DND-41 (cell line): ENCODE measurements at regions not wholly inside any gene's neighbourhood (a gene's known extent, or its start where the extent isn't known, plus 50 kb on each side); places are given as distances from the start of the nearest gene placed in this dataset.

Experiments
- ATAC-seq: fragments of 200-7000 bp; cut with Tn5 transposase; 3 replicates; pipeline ENCODE4 v1.9.1; 2021; ENCODE audit warnings: low read depth; ENCODE audit not compliant: insufficient read depth
- DNase-seq: peaks from one replicate; pipeline ENCODE4 v3.0.0-alpha.2; 2020
- H2AFZ ChIP-seq: 2 replicates; pipeline ENCODE4 v1.6.0; 2012; ENCODE audit warnings: low read depth, low read length
- H3K27ac ChIP-seq: 2 replicates; pipeline ENCODE4 v1.5.1; 2012; ENCODE audit warnings: low read length, inconsistent platforms
- H3K27me3 ChIP-seq: fragments of 200-600 bp; sonication (generic); 2 replicates; pipeline ENCODE4 v1.6.0; 2012; ENCODE audit warnings: low read length, mild to moderate bottlenecking, inconsistent platforms; ENCODE audit not compliant: insufficient read depth, poor library complexity
- H3K36me3 ChIP-seq: 2 replicates; pipeline ENCODE4 v1.5.1; 2012; ENCODE audit warnings: low read length, inconsistent platforms; ENCODE audit not compliant: insufficient read depth
- H3K4me1 ChIP-seq: 2 replicates; pipeline ENCODE4 v1.5.1; 2012; ENCODE audit warnings: mild to moderate bottlenecking, low read length; ENCODE audit not compliant: insufficient read depth
- H3K4me2 ChIP-seq: 2 replicates; pipeline ENCODE4 v1.6.0; 2012; ENCODE audit warnings: mild to moderate bottlenecking, moderate library complexity, low read length, inconsistent platforms; ENCODE audit not compliant: insufficient read depth
- H3K4me3 ChIP-seq, 2 experiments: fragments of 200-600 bp in 1 of 2; shearing (Covaris generic) in 1 of 2; 2 replicates each; pipeline ENCODE4 v1.5.1; 2012 to 2016; ENCODE audit warnings: inconsistent platforms in 2 of 2, low read length in 2 of 2, mild to moderate bottlenecking in 2 of 2, low read depth in 1 of 2, moderate library complexity in 1 of 2
- H3K79me2 ChIP-seq: 2 replicates; pipeline ENCODE4 v1.6.0; 2012; ENCODE audit warnings: low read length, inconsistent platforms; ENCODE audit not compliant: insufficient read depth
- H3K9ac ChIP-seq: 2 replicates; pipeline ENCODE4 v1.6.0; 2012; ENCODE audit warnings: low read depth, mild to moderate bottlenecking, inconsistent platforms, low read length, moderate library complexity
- H3K9me3 ChIP-seq: 2 replicates; pipeline ENCODE4 v1.5.1; 2012; ENCODE audit warnings: low read length, moderate library complexity, mild to moderate bottlenecking, inconsistent platforms; ENCODE audit not compliant: insufficient read depth, severe bottlenecking
- H4K20me1 ChIP-seq: 2 replicates; pipeline ENCODE4 v1.6.0; 2012; ENCODE audit warnings: low read length; ENCODE audit not compliant: insufficient read depth
- EZH2 ChIP-seq: IDR thresholded peaks from 3 replicates; pipeline ENCODE4 v1.6.1; 2012; ENCODE audit warnings: borderline replicate concordance, low read depth, mild to moderate bottlenecking, moderate library complexity, low read length, inconsistent platforms; ENCODE audit not compliant: severe bottlenecking
- TF ChIP-seq, protein P1 (sequence below): IDR thresholded peaks from 2 replicates; pipeline ENCODE4 v1.5.1; 2012; ENCODE audit warnings: borderline replicate concordance, low read length, moderate library complexity, mild to moderate bottlenecking; ENCODE audit not compliant: poor library complexity, severe bottlenecking; ENCODE audit errors: extremely low read depth

DNA sequence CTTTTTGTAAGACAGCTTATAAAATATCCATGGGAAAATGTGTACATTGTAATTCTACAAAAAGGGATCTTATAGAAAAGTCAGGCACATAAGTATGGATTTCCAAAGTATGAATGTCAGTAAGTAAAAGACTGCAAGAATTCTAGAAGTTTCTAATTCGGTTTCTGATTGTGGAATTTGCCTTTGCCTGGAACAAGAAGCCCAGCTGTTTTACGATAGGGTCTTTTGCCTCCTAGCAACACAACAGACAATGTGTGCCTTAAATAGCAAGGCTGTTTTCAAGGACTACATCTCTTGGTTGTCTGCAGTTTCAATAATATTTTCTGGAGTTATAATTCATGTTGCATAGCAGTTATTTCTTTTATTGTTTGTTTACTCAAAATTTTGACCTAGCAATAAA is 312.9 kb downstream of the MTX2 start:
- H3K4me2 ChIP-seq = no peak overlapping the region
- H3K4me3 ChIP-seq = no peak overlapping the region
- H3K9ac ChIP-seq = no peak overlapping the region
- H3K4me1 ChIP-seq = no peaks in the 10 kb centered on the region
- H4K20me1 ChIP-seq = no peaks in the 10 kb centered on the region
- no peaks in the 10 kb centered on the region for H3K36me3 ChIP-seq
- no peaks in the 10 kb centered on the region for H3K79me2 ChIP-seq
- H3K9me3 ChIP-seq = no peaks in the 10 kb centered on the region
- H3K27ac ChIP-seq = no peak overlapping the region
- DNase-seq = no peak
- ATAC-seq = no peak
- H3K27me3 ChIP-seq = no peaks in the 10 kb centered on the region
- TF ChIP-seq EZH2 = no peak
- TF ChIP-seq, protein P1, sequence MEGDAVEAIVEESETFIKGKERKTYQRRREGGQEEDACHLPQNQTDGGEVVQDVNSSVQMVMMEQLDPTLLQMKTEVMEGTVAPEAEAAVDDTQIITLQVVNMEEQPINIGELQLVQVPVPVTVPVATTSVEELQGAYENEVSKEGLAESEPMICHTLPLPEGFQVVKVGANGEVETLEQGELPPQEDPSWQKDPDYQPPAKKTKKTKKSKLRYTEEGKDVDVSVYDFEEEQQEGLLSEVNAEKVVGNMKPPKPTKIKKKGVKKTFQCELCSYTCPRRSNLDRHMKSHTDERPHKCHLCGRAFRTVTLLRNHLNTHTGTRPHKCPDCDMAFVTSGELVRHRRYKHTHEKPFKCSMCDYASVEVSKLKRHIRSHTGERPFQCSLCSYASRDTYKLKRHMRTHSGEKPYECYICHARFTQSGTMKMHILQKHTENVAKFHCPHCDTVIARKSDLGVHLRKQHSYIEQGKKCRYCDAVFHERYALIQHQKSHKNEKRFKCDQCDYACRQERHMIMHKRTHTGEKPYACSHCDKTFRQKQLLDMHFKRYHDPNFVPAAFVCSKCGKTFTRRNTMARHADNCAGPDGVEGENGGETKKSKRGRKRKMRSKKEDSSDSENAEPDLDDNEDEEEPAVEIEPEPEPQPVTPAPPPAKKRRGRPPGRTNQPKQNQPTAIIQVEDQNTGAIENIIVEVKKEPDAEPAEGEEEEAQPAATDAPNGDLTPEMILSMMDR = no peak
- no peak overlapping the region for H2AFZ ChIP-seq

DNA sequence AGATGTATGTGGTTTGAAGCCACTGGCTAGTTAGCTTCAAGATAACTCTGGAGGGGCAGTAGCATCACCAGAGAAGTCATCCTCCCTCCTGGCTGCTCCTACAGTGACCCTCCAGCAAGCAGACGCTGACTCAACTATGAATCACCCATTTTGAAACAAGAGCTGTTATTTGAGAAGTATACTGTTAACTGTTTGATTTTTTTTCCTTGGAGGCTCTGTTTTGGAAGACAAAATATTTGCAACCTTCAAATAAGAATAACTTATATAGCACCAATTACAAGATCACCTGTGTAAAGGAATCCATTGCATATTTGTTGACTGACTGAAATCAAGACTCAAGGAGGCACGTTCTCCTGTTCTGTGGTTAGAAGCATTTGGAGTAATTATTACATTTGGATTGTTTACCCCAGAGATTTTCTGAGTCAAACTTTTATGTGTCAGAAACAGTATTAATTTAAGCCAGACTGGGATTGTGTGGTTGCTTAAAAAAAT is 313.8 kb downstream of the MTX2 start:
- H3K9ac ChIP-seq = no peak overlapping the region
- H3K36me3 ChIP-seq = no peaks in the 10 kb centered on the region
- H2AFZ ChIP-seq = no peak overlapping the region
- no peaks in the 10 kb centered on the region for H3K79me2 ChIP-seq
- no peaks in the 10 kb centered on the region for H3K9me3 ChIP-seq
- H3K4me2 ChIP-seq = no peak overlapping the region
- no peak overlapping the region for H3K27ac ChIP-seq
- H3K4me3 ChIP-seq = no peak overlapping the region
- DNase-seq = no peak
- no peaks in the 10 kb centered on the region for H3K27me3 ChIP-seq
- no peaks in the 10 kb centered on the region for H3K4me1 ChIP-seq
- no peak for TF ChIP-seq EZH2
- TF ChIP-seq, protein P1 = no peak
- no peak for ATAC-seq
- H4K20me1 ChIP-seq = no peaks in the 10 kb centered on the region

DNA sequence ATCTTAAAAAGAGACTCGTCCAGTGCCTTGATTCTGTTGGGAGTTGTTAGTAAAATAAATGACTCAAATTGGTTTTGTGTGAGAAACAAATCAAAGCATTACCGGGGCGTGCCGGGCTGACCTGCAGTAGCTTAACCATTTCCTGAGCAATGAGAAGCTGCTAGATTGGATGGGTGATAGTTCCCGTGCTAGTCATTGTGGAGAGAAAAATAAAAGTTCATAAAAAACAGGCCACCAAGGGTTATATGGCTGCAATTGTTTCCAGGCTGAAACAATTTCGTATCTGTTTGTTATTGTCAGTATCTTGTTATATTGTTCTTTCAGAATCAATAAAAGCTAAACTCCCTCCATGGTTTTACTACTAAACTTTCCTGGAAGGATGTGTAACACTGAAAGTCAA is 314.4 kb downstream of the MTX2 start:
- no peak for ATAC-seq
- Histone ChIP-seq H3K36me3 (no peaks in the 10 kb centered on the region), H3K9me3 (no peaks in the 10 kb centered on the region), H3K4me3 (no peak overlapping the region), H3K9ac (no peak overlapping the region), H3K27me3 (no peaks in the 10 kb centered on the region), H2AFZ (no peak overlapping the region), H3K4me2 (no peak overlapping the region), H3K79me2 (no peaks in the 10 kb centered on the region), H3K27ac (no peak overlapping the region), H4K20me1 (no peaks in the 10 kb centered on the region), H3K4me1 (no peaks in the 10 kb centered on the region)
- DNase-seq = no peak
- TF ChIP-seq, protein P1 = no peak

DNA sequence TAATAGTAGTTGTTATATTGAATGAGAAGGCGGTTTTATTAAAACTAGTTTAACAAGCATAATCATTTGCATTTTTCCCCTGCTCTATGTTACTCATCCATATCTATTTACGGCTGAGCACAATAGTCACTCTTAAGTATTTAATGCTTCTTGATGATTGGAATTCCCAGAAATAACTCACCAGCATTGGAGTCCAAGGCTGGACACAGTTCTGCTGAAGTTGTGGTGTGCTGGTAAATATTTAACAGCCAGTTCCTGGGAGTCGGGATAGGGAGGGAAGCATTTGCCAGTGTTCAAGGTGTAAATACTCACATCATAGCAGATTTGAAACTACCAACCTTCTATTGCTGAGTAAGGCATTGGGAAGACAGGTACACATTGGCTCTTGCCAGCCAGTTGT is 315.1 kb downstream of the MTX2 start:
- no peaks in the 10 kb centered on the region for H3K36me3 ChIP-seq
- no peak overlapping the region for H3K27ac ChIP-seq
- H3K4me2 ChIP-seq = no peak overlapping the region
- no peak overlapping the region for H3K4me3 ChIP-seq
- no peak for ATAC-seq
- no peak for DNase-seq
- H4K20me1 ChIP-seq = no peaks in the 10 kb centered on the region
- no peak for TF ChIP-seq EZH2
- TF ChIP-seq, protein P1 = no peak
- H3K9me3 ChIP-seq = no peaks in the 10 kb centered on the region
- H3K4me1 ChIP-seq = no peaks in the 10 kb centered on the region
- H3K79me2 ChIP-seq = no peaks in the 10 kb centered on the region
- H3K9ac ChIP-seq = no peak overlapping the region
- H3K27me3 ChIP-seq = no peaks in the 10 kb centered on the region
- H2AFZ ChIP-seq = no peak overlapping the region
